ENCODE measurements at regions not wholly inside any gene's neighbourhood (a gene's known extent, or its start where the extent isn't known, plus 50 kb on each side); places are given as distances from the start of the nearest gene placed in this dataset.

DNA sequence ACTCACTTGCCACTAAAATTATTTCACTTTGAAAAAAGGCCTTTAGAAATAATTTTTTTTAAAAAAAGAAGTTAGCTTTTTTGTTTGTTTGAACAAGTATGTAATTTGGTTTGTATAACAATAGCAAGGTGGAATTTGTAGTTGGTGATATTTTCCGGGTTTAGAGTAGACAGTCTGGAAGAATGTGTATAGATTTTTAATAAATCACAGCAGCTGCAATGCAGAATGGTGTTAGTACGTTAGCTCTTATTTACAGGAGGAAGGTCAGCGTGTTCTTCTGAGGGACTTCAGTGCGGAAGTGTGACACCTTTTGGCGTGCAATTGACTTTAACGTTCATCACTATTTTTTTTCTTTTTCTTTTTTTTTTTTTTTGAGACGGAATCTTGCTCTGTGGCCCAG lies 115.4 kb downstream of the PLEKHG1 start (continued):
- TF ChIP-seq, protein P1, sequence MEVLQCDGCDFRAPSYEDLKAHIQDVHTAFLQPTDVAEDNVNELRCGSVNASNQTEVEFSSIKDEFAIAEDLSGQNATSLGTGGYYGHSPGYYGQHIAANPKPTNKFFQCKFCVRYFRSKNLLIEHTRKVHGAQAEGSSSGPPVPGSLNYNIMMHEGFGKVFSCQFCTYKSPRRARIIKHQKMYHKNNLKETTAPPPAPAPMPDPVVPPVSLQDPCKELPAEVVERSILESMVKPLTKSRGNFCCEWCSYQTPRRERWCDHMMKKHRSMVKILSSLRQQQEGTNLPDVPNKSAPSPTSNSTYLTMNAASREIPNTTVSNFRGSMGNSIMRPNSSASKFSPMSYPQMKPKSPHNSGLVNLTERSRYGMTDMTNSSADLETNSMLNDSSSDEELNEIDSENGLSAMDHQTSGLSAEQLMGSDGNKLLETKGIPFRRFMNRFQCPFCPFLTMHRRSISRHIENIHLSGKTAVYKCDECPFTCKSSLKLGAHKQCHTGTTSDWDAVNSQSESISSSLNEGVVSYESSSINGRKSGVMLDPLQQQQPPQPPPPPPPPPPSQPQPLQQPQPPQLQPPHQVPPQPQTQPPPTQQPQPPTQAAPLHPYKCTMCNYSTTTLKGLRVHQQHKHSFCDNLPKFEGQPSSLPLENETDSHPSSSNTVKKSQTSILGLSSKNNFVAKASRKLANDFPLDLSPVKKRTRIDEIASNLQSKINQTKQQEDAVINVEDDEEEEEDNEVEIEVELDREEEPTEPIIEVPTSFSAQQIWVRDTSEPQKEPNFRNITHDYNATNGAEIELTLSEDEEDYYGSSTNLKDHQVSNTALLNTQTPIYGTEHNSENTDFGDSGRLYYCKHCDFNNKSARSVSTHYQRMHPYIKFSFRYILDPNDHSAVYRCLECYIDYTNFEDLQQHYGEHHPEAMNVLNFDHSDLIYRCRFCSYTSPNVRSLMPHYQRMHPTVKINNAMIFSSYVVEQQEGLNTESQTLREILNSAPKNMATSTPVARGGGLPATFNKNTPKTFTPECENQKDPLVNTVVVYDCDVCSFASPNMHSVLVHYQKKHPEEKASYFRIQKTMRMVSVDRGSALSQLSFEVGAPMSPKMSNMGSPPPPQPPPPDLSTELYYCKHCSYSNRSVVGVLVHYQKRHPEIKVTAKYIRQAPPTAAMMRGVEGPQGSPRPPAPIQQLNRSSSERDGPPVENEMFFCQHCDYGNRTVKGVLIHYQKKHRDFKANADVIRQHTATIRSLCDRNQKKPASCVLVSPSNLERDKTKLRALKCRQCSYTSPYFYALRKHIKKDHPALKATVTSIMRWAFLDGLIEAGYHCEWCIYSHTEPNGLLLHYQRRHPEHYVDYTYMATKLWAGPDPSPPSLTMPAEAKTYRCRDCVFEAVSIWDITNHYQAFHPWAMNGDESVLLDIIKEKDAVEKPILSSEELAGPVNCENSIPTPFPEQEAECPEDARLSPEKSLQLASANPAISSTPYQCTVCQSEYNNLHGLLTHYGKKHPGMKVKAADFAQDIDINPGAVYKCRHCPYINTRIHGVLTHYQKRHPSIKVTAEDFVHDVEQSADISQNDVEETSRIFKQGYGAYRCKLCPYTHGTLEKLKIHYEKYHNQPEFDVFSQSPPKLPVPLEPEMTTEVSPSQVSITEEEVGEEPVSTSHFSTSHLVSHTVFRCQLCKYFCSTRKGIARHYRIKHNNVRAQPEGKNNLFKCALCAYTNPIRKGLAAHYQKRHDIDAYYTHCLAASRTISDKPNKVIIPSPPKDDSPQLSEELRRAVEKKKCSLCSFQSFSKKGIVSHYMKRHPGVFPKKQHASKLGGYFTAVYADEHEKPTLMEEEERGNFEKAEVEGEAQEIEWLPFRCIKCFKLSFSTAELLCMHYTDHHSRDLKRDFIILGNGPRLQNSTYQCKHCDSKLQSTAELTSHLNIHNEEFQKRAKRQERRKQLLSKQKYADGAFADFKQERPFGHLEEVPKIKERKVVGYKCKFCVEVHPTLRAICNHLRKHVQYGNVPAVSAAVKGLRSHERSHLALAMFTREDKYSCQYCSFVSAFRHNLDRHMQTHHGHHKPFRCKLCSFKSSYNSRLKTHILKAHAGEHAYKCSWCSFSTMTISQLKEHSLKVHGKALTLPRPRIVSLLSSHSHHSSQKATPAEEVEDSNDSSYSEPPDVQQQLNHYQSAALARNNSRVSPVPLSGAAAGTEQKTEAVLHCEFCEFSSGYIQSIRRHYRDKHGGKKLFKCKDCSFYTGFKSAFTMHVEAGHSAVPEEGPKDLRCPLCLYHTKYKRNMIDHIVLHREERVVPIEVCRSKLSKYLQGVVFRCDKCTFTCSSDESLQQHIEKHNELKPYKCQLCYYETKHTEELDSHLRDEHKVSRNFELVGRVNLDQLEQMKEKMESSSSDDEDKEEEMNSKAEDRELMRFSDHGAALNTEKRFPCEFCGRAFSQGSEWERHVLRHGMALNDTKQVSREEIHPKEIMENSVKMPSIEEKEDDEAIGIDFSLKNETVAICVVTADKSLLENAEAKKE (CRISPR knock-in tag; IDR thresholded peaks at IDR 0.05): no peak
- TF ChIP-seq, protein P2, sequence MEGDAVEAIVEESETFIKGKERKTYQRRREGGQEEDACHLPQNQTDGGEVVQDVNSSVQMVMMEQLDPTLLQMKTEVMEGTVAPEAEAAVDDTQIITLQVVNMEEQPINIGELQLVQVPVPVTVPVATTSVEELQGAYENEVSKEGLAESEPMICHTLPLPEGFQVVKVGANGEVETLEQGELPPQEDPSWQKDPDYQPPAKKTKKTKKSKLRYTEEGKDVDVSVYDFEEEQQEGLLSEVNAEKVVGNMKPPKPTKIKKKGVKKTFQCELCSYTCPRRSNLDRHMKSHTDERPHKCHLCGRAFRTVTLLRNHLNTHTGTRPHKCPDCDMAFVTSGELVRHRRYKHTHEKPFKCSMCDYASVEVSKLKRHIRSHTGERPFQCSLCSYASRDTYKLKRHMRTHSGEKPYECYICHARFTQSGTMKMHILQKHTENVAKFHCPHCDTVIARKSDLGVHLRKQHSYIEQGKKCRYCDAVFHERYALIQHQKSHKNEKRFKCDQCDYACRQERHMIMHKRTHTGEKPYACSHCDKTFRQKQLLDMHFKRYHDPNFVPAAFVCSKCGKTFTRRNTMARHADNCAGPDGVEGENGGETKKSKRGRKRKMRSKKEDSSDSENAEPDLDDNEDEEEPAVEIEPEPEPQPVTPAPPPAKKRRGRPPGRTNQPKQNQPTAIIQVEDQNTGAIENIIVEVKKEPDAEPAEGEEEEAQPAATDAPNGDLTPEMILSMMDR (conservative IDR thresholded peaks at IDR 0.05; ENCODE audit: low read depth in 2 of 2): no peak
- TF ChIP-seq JUNB (IDR thresholded peaks at IDR 0.05; ENCODE audit: unreplicated experiment): no peak
- TF ChIP-seq ZNF331 (CRISPR knock-in tag; IDR thresholded peaks at IDR 0.05; ENCODE audit: low read depth): no peak
- no peak for TF ChIP-seq CREB1 (CRISPR knock-in tag; IDR thresholded peaks at IDR 0.05; ENCODE audit: low read depth)
- TF ChIP-seq POLR2AphosphoS5 (IDR thresholded peaks at IDR 0.05; ENCODE audit: low read depth): no peak
- TF ChIP-seq, protein P3, sequence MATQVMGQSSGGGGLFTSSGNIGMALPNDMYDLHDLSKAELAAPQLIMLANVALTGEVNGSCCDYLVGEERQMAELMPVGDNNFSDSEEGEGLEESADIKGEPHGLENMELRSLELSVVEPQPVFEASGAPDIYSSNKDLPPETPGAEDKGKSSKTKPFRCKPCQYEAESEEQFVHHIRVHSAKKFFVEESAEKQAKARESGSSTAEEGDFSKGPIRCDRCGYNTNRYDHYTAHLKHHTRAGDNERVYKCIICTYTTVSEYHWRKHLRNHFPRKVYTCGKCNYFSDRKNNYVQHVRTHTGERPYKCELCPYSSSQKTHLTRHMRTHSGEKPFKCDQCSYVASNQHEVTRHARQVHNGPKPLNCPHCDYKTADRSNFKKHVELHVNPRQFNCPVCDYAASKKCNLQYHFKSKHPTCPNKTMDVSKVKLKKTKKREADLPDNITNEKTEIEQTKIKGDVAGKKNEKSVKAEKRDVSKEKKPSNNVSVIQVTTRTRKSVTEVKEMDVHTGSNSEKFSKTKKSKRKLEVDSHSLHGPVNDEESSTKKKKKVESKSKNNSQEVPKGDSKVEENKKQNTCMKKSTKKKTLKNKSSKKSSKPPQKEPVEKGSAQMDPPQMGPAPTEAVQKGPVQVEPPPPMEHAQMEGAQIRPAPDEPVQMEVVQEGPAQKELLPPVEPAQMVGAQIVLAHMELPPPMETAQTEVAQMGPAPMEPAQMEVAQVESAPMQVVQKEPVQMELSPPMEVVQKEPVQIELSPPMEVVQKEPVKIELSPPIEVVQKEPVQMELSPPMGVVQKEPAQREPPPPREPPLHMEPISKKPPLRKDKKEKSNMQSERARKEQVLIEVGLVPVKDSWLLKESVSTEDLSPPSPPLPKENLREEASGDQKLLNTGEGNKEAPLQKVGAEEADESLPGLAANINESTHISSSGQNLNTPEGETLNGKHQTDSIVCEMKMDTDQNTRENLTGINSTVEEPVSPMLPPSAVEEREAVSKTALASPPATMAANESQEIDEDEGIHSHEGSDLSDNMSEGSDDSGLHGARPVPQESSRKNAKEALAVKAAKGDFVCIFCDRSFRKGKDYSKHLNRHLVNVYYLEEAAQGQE (IDR thresholded peaks at IDR 0.05; ENCODE audit: unreplicated experiment): no peak
- TF ChIP-seq ZNF114 (CRISPR knock-in tag; IDR thresholded peaks at IDR 0.05): no peak
- TF ChIP-seq ETS1 (IDR thresholded peaks at IDR 0.05): no peak
- TF ChIP-seq EZH2 (IDR thresholded peaks at IDR 0.05; ENCODE audit: low read depth, unreplicated experiment): no peak
- no peak for TF ChIP-seq EZH2phosphoT487 (IDR thresholded peaks at IDR 0.05; ENCODE audit: unreplicated experiment)
- no peak for TF ChIP-seq NANOG (IDR thresholded peaks at IDR 0.05; ENCODE audit: borderline replicate concordance)
